Spinal cord (tissue), 9 donors: ENCODE measurements at regions not wholly inside any gene's neighbourhood (a gene's known extent, or its start where the extent isn't known, plus 50 kb on each side); places are given as distances from the start of the nearest gene placed in this dataset.

Source experiments
- DNase-seq, 6 donors: peaks; one replicate each; pipeline versions ENCODE4 v3.0.0 to v3.0.0-alpha.2; 2013 to 2015; ENCODE audit warnings: low spot score in 6 of 6, low read depth in 4 of 6
- H3K27ac ChIP-seq: one replicate; pipeline ENCODE4 v1.5.1; 2013; ENCODE audit warnings: low read depth, low read length, control low read depth
- H3K27me3 ChIP-seq: one replicate; pipeline ENCODE4 v1.6.1; 2013; ENCODE audit warnings: low read length; ENCODE audit not compliant: control insufficient read depth, insufficient read depth
- H3K36me3 ChIP-seq: one replicate; pipeline ENCODE4 v1.6.1; 2013; ENCODE audit warnings: low read length; ENCODE audit not compliant: control insufficient read depth, insufficient read depth
- H3K4me1 ChIP-seq: one replicate; pipeline ENCODE4 v1.6.1; 2013; ENCODE audit warnings: low read length; ENCODE audit not compliant: control insufficient read depth, insufficient read depth
- H3K4me3 ChIP-seq: one replicate; pipeline ENCODE4 v1.5.1; 2013; ENCODE audit warnings: low read depth, low read length, control low read depth
- H3K9me3 ChIP-seq: one replicate; pipeline ENCODE4 v1.6.1; 2013; ENCODE audit warnings: low read length; ENCODE audit not compliant: control insufficient read depth, insufficient read depth
- WGBS: methylation state at CpG from one replicate; pipeline ENCODE4 v1.1.5; 2013; ENCODE audit warnings: missing lambda C conversion rate; ENCODE audit not compliant: insufficient coverage; 5-methylcytosine and 5-hydroxymethylcytosine counted together
- donor health status: healthy.

- no peak overlapping the region for H3K4me3 ChIP-seq
- no peaks in the 10 kb centered on the region for H3K4me1 ChIP-seq
- H3K36me3 ChIP-seq = no peaks in the 10 kb centered on the region
- H3K9me3 ChIP-seq = no peaks in the 10 kb centered on the region
- no peak for DNase-seq
- no peak overlapping the region for H3K27ac ChIP-seq
- H3K27me3 ChIP-seq = no peaks in the 10 kb centered on the region
Observed at GRCh38 chr1:30123036-30123435, 600.3 kb downstream of the MATN1 start.

DNA sequence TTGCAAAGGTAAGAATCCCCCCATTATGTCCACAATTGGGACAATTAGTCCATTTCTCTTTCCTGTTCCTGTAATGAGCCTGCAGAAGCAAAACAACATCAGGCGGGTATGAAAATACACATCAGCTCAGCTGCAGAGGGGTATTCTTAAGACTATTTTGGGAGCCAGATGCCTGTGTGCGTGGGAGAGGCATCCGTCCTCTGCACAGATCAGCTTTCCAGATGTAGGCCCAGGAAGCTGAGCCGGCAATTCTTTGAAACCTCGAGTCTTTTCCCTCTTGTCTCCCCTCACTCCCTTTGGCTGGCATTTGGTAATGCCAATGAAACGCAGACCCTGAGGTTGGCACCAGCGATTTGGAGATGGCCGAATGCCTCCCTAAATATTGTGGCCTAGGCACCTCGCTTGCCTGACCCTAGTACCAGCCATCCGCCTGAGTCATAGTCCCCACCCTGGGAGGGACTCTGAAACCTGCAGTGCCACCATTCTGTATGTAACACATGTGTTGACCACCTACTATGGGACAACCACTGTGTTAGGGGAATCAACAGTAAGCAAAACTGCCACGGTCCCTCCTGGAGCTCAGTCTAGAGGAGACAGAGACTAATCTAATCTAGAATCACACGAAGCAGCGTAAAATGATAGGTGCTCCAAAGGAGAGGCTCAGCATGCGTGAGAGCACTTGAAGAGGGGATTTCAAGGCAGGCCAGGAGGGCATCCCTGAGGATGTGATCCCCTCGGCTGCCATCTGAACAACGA lies 603.0 kb downstream of the MATN1 start:
- no peak overlapping the region for H3K4me3 ChIP-seq
- H3K27ac ChIP-seq = no peak overlapping the region
- H3K27me3 ChIP-seq = no peaks in the 10 kb centered on the region
- no peaks in the 10 kb centered on the region for H3K36me3 ChIP-seq
- 76% methylated on average over 15 of the region's 16 CpGs for WGBS
- peak in 2 of 6 donors; percentile 16 to 29 for DNase-seq
- no peaks in the 10 kb centered on the region for H3K4me1 ChIP-seq
- no peaks in the 10 kb centered on the region for H3K9me3 ChIP-seq

- no peaks in the 10 kb centered on the region for H3K27me3 ChIP-seq
- DNase-seq = no peak
- no peaks in the 10 kb centered on the region for H3K36me3 ChIP-seq
- H3K4me3 ChIP-seq = no peak overlapping the region
- no peaks in the 10 kb centered on the region for H3K9me3 ChIP-seq
- H3K27ac ChIP-seq = no peak overlapping the region
- WGBS = 91% methylated on average over 3 of the region's 4 CpGs
- no peaks in the 10 kb centered on the region for H3K4me1 ChIP-seq
Observed at GRCh38 chr1:30117685-30118084, 605.7 kb downstream of the MATN1 start.

- DNase-seq = peak in 5 of 6 donors; percentile 50 to 92 (median 53)
- no peak overlapping the region for H3K4me3 ChIP-seq
Observed at GRCh38 chr1:30111431-30111830, 612.0 kb downstream of the MATN1 start.

DNA sequence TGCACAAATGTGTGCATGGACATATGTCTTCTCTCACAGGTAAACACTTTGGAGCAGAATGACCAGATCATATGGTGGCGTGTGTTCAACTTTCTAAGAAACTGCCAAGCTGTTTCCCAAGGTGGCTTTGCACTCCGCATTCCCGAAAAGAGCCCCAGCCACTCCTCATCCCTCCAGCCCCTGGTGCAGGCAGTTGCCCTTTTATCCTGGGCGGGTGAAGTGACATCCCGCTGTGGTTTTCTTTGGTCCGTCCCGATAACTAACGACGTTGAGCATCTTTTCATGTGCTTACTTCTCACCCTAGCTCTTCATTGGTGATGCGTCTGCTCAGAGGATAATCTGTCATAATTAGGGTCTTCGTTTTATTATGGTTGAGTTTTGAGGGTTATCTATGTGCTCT lies 612.5 kb downstream of the MATN1 start:
- H3K27ac ChIP-seq = no peak overlapping the region
- WGBS = 27% methylated on average over 6 of the region's 11 CpGs
- DNase-seq = peak in 1 of 6 donors; percentile 49
- no peaks in the 10 kb centered on the region for H3K9me3 ChIP-seq
- no peak overlapping the region for H3K4me3 ChIP-seq
- peaks cover 17% of the 10 kb centered on the region for H3K27me3 ChIP-seq
- peaks cover 4% of the 10 kb centered on the region for H3K4me1 ChIP-seq
- no peaks in the 10 kb centered on the region for H3K36me3 ChIP-seq

More at GRCh38 chr1:30111431-30111830, 612.0 kb downstream of the MATN1 start:
- H3K9me3 ChIP-seq = no peaks in the 10 kb centered on the region
- WGBS = 3% methylated on average over 12 of the region's 14 CpGs
- H3K27me3 ChIP-seq = peaks cover 17% of the 10 kb centered on the region
- no peak overlapping the region for H3K27ac ChIP-seq
- peaks cover 4% of the 10 kb centered on the region for H3K4me1 ChIP-seq
- H3K36me3 ChIP-seq = no peaks in the 10 kb centered on the region

- 39% methylated on average over 8 of the region's 10 CpGs for WGBS
Observed at GRCh38 chr1:30109853-30110252, 613.5 kb downstream of the MATN1 start.

GRCh38 chr1:30108186-30108585 lies 615.2 kb downstream of the MATN1 start:
- Histone ChIP-seq H3K4me1 (peaks cover 10% of the 10 kb centered on the region), H3K27ac (no peak overlapping the region), H3K4me3 (no peak overlapping the region), H3K27me3 (peaks cover 17% of the 10 kb centered on the region), H3K36me3 (no peaks in the 10 kb centered on the region), H3K9me3 (no peaks in the 10 kb centered on the region)
- WGBS = 51% methylated on average over 3 of the region's 4 CpGs
- no peak for DNase-seq

More at GRCh38 chr1:30109853-30110252, 613.5 kb downstream of the MATN1 start:
- no peaks in the 10 kb centered on the region for H3K9me3 ChIP-seq
- peaks cover 4% of the 10 kb centered on the region for H3K4me1 ChIP-seq
- H3K27me3 ChIP-seq = peaks cover 17% of the 10 kb centered on the region
- peak in 2 of 6 donors; percentile 67 to 81 for DNase-seq
- H3K27ac ChIP-seq = no peak overlapping the region
- H3K36me3 ChIP-seq = no peaks in the 10 kb centered on the region
- H3K4me3 ChIP-seq = no peak overlapping the region

GRCh38 chr1:30106125-30106524 lies 617.3 kb downstream of the MATN1 start:
- H3K27ac ChIP-seq = no peak overlapping the region

DNA sequence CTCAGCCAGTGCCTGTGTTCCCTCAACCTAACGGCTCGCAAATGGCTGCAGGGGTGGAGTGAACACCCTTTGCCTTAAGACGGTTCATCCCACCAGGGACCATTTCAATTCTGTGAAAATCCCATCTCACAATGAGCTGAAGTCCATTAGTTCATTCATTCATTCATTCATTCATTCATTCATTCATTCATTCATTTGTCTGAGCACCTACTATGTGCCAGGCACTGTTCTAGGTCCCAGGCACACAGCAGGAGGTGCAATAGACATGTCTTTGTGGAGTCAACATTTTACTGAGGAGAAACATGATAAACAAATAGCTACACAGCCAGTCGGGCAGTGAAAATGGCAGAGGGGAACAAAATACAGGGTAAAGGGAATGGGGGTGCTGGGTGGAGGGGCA lies 618.8 kb downstream of the MATN1 start:
- DNase-seq = no peak
- WGBS = 81% methylated on average over 4 of the region's 4 CpGs
- Histone ChIP-seq H3K4me3 (no peak overlapping the region), H3K27ac (no peak overlapping the region), H3K4me1 (peaks cover 15% of the 10 kb centered on the region), H3K36me3 (no peaks in the 10 kb centered on the region), H3K27me3 (peaks cover 2% of the 10 kb centered on the region), H3K9me3 (no peaks in the 10 kb centered on the region)

More at GRCh38 chr1:30106125-30106524, 617.3 kb downstream of the MATN1 start:
- DNase-seq = peak in 2 of 6 donors; percentile 39 to 41
- no peak overlapping the region for H3K4me3 ChIP-seq
- H3K4me1 ChIP-seq = peaks cover 5% of the 10 kb centered on the region
- H3K36me3 ChIP-seq = no peaks in the 10 kb centered on the region
- WGBS = 39% methylated on average over 8 of the region's 8 CpGs
- H3K9me3 ChIP-seq = no peaks in the 10 kb centered on the region
- H3K27me3 ChIP-seq = peaks cover 16% of the 10 kb centered on the region
